SK-N-SH (cell line): ENCODE measurements at regions not wholly inside any gene's neighbourhood (a gene's known extent, or its start where the extent isn't known, plus 50 kb on each side); places are given as distances from the start of the nearest gene placed in this dataset.

Experiments
- CTCF ChIA-PET: fragments of 300-600, 350-600 bp; formaldehyde crosslinking; extraction: SDS; loops from one replicate; lab custom pipeline; 2021; lab: Yijun Ruan, JAX
- POLR2A ChIA-PET: fragments of 350-600 bp; sonication (Branson Sonifier 250); formaldehyde crosslinking; extraction: SDS; loops from one replicate; lab custom pipeline; 2020; ENCODE audit warnings: antibody characterized with exemption, inconsistent platforms; lab: Yijun Ruan, JAX
- DNase-seq: peaks from one replicate; pipeline ENCODE4 v3.0.0; 2012
- H2AFZ ChIP-seq: fragments of 200-600 bp; sonication (generic); 2 replicates; pipeline ENCODE4 v1.8.1; 2016; ENCODE audit warnings: antibody characterized with exemption, mild to moderate bottlenecking, low read depth
- H3F3A ChIP-seq: fragments of 200-600 bp; sonication (generic); replicated peaks from 2 replicates; pipeline ENCODE3; 2016; ENCODE audit warnings: antibody characterized with exemption, mild to moderate bottlenecking; ENCODE audit not compliant: insufficient read depth
- H3K27ac ChIP-seq, 2 experiments: fragments of 200-500 bp in 1 of 2; fragments of 200-600 bp in 1 of 2; sonication (Bioruptor generic) in 1 of 2; sonication (generic), shearing (Covaris generic) in 1 of 2; 2 replicates each; pipeline versions ENCODE4 v1.5.1 to v1.6.1; 2014 to 2016; ENCODE audit warnings: low read depth in 2 of 2, inconsistent platforms in 1 of 2, low read length in 1 of 2, mild to moderate bottlenecking in 1 of 2, mixed read lengths in 1 of 2
- H3K27me3 ChIP-seq: fragments of 200-600 bp; sonication (generic), shearing (Covaris generic); 2 replicates; pipeline ENCODE4 v1.6.1; 2016; ENCODE audit warnings: mixed run types; ENCODE audit not compliant: insufficient read depth
- H3K36me3 ChIP-seq, 2 experiments: fragments of 200-500 bp in 1 of 2; fragments of 200-600 bp in 1 of 2; sonication (Bioruptor generic) in 1 of 2; sonication (generic) in 1 of 2; replicated peaks in 1 of 2; 2 replicates each; pipeline versions ENCODE3 to v1.5.1; 2014 to 2016; ENCODE audit warnings: low read length in 1 of 2, mild to moderate bottlenecking in 1 of 2; ENCODE audit not compliant: insufficient read depth in 2 of 2, control insufficient read depth in 1 of 2
- H3K4me1 ChIP-seq, 2 experiments: fragments of 200-500 bp in 1 of 2; fragments of 200-600 bp in 1 of 2; sonication (Bioruptor generic) in 1 of 2; sonication (generic), shearing (Covaris generic) in 1 of 2; 2 replicates each; pipeline versions ENCODE4 v1.5.1 to v1.6.1; 2014 to 2016; ENCODE audit warnings: low read depth in 1 of 2, low read length in 1 of 2, mixed run types in 1 of 2; ENCODE audit not compliant: insufficient read depth in 2 of 2, control insufficient read depth in 1 of 2
- H3K4me2 ChIP-seq: fragments of 200-600 bp; sonication (generic), shearing (Covaris generic); 2 replicates; pipeline ENCODE4 v1.6.1; 2017; ENCODE audit warnings: mixed run types
- H3K4me3 ChIP-seq, 2 experiments: fragments of 200-500 bp in 1 of 2; fragments of 200-600 bp in 1 of 2; sonication (Bioruptor generic) in 1 of 2; sonication (generic), shearing (Covaris generic) in 1 of 2; 2 replicates each; pipeline versions ENCODE4 v1.5.1 to v1.8.1; 2014 to 2016; ENCODE audit warnings: low read depth in 2 of 2, inconsistent platforms in 1 of 2, low read length in 1 of 2, mild to moderate bottlenecking in 1 of 2, mixed read lengths in 1 of 2, moderate library complexity in 1 of 2
- H3K79me2 ChIP-seq: fragments of 200-600 bp; sonication (generic); 2 replicates; pipeline ENCODE4 v1.8.1; 2017; ENCODE audit warnings: mild to moderate bottlenecking; ENCODE audit not compliant: insufficient read depth
- H3K9ac ChIP-seq: fragments of 200-600 bp; sonication (generic); 2 replicates; pipeline ENCODE4 v1.6.1; 2017; ENCODE audit warnings: mixed run types
- H3K9me2 ChIP-seq: fragments of 200-600 bp; sonication (generic); 2 replicates; pipeline ENCODE4 v1.6.1; 2017; ENCODE audit warnings: mixed run types
- H3K9me3 ChIP-seq: fragments of 200-600 bp; sonication (generic); 2 replicates; pipeline ENCODE4 v1.6.1; 2017; ENCODE audit warnings: mixed run types, mild to moderate bottlenecking, moderate library complexity
- H4K20me1 ChIP-seq: fragments of 200-600 bp; sonication (generic); 2 replicates; pipeline ENCODE4 v1.6.1; 2017; ENCODE audit warnings: mild to moderate bottlenecking, mixed run types; ENCODE audit not compliant: insufficient read depth
- CHD2 ChIP-seq: fragments of 150-350 bp; IDR thresholded peaks from 2 replicates; pipeline ENCODE4 v1.6.1; 2018; ENCODE audit warnings: low read length; ENCODE audit not compliant: partially characterized antibody
- CTCF ChIP-seq: fragments of 200-600 bp; sonication (generic); IDR thresholded peaks from 2 replicates; pipeline ENCODE4 v1.6.1; 2017; ENCODE audit warnings: antibody characterized with exemption, mild to moderate bottlenecking, moderate library complexity
- EZH2phosphoT487 ChIP-seq: fragments of 200-600 bp; sonication (generic); IDR thresholded peaks from 2 replicates; pipeline ENCODE4 v1.6.1; 2017; ENCODE audit warnings: low read depth, mixed run types, mild to moderate bottlenecking, antibody characterized with exemption, moderate library complexity, borderline replicate concordance
- FOSL2 ChIP-seq: IDR thresholded peaks from 2 replicates; pipeline ENCODE4 v1.4.0; 2012; ENCODE audit warnings: low read depth, mild to moderate bottlenecking, moderate library complexity, borderline replicate concordance
- FOXJ3 ChIP-seq: sonication (generic); formaldehyde crosslinking; IDR thresholded peaks from 2 replicates; pipeline ENCODE4 v1.5.1; 2020; ENCODE audit warnings: mild to moderate bottlenecking, missing genetic modification reagents
- FOXM1 ChIP-seq: IDR thresholded peaks from 2 replicates; pipeline ENCODE4 v1.4.0; 2012; ENCODE audit warnings: low read depth, mild to moderate bottlenecking
- GABPA ChIP-seq: IDR thresholded peaks from 2 replicates; pipeline ENCODE4 v1.4.0; 2012; ENCODE audit warnings: low read depth, mild to moderate bottlenecking
- IRF3 ChIP-seq: fragments of 150-350 bp; IDR thresholded peaks from 2 replicates; pipeline ENCODE4 v1.6.1; 2016; ENCODE audit warnings: mild to moderate bottlenecking, low read depth, low read length
- MXI1 ChIP-seq: IDR thresholded peaks from 2 replicates; pipeline ENCODE4 v1.6.1; 2012; ENCODE audit warnings: mild to moderate bottlenecking, low read depth, low read length, improper control_type of control experiment
- NFIC ChIP-seq: IDR thresholded peaks from 2 replicates; pipeline ENCODE4 v1.4.0; 2012; ENCODE audit warnings: borderline replicate concordance
- PBX3 ChIP-seq: IDR thresholded peaks from 2 replicates; pipeline ENCODE4; 2012
- RCOR1 ChIP-seq: fragments of 150-350 bp; IDR thresholded peaks from 2 replicates; pipeline ENCODE4 v1.6.1; 2017; ENCODE audit warnings: antibody characterized with exemption, low read length
- SIN3A ChIP-seq: IDR thresholded peaks from 2 replicates; pipeline ENCODE4 v1.6.1; 2012; ENCODE audit warnings: low read depth, mild to moderate bottlenecking, low read length, moderate library complexity, borderline replicate concordance
- TAF1 ChIP-seq: IDR thresholded peaks from 2 replicates; pipeline ENCODE4 v1.6.1; 2012; ENCODE audit warnings: low read depth, mild to moderate bottlenecking, low read length, moderate library complexity, borderline replicate concordance
- TCF12 ChIP-seq: IDR thresholded peaks from 2 replicates; pipeline ENCODE4 v1.4.0; 2012
- TEAD4 ChIP-seq: IDR thresholded peaks from 2 replicates; pipeline ENCODE4 v1.4.0; 2012; ENCODE audit warnings: mild to moderate bottlenecking, borderline replicate concordance; ENCODE audit not compliant: insufficient read depth
- USF1 ChIP-seq: IDR thresholded peaks from 2 replicates; pipeline ENCODE4 v1.4.0; 2012; ENCODE audit warnings: low read depth, borderline replicate concordance
- YY1 ChIP-seq: IDR thresholded peaks from 2 replicates; pipeline ENCODE4 v1.4.0; 2012; ENCODE audit warnings: low read depth, mild to moderate bottlenecking
- ZBTB33 ChIP-seq: IDR thresholded peaks from 2 replicates; pipeline ENCODE4 v1.4.0; 2012; ENCODE audit warnings: low read depth, borderline replicate concordance
- WGBS: methylation state at CpG from one replicate; pipeline ENCODE4 v1.1.6; 2017; ENCODE audit warnings: low lambda C conversion rate; 5-methylcytosine and 5-hydroxymethylcytosine counted together

- Histone ChIP-seq H3K9ac (no peak overlapping the region), H3K27me3 (peaks cover 8% of the 10 kb centered on the region; the same call in 1 of the 2 replicates), H3K9me2 (no peaks in the 10 kb centered on the region), H3K79me2 (no peaks in the 10 kb centered on the region), H3K9me3 (no peaks in the 10 kb centered on the region), H3K4me3 (no peak overlapping the region), H3K27ac (no peak overlapping the region), H2AFZ (no peak overlapping the region), H3K4me2 (no peak overlapping the region), H3K36me3 (no peaks in the 10 kb centered on the region), H3K4me1 (no peaks in the 10 kb centered on the region), H3F3A (no peaks in the 10 kb centered on the region), H4K20me1 (no peaks in the 10 kb centered on the region)
- 8% methylated on average over 2 of the region's 2 CpGs for WGBS
- no peak for DNase-seq
- ChIA-PET POLR2A (no interaction called here), CTCF (no interaction called here)
- TF ChIP-seq EZH2phosphoT487 (no peak), FOXM1 (no peak), SIN3A (no peak), ZBTB33 (no peak), MXI1 (no peak), IRF3 (no peak), CTCF (no peak), USF1 (no peak), TEAD4 (no peak), GABPA (no peak), FOXJ3 (CRISPR knock-in tag) (no peak), FOSL2 (no peak), TCF12 (no peak), YY1 (no peak), TAF1 (no peak), PBX3 (no peak), NFIC (no peak), RCOR1 (no peak), CHD2 (no peak)
These were observed 190.6 kb upstream of the COX7C start for GRCh38 chr5:86427158-86427557.
